HG03159 (cell line): ENCODE measurements at regions not wholly inside any gene's neighbourhood (a gene's known extent, or its start where the extent isn't known, plus 50 kb on each side); places are given as distances from the start of the nearest gene placed in this dataset.

Source experiments
- ATAC-seq: cut with Tn5 transposase; IDR thresholded peaks from one replicate; pipeline ENCODE4 v1.9.1; 2021; ENCODE audit warnings: mild to moderate bottlenecking, moderate library complexity; ENCODE audit not compliant: unreplicated experiment

DNA sequence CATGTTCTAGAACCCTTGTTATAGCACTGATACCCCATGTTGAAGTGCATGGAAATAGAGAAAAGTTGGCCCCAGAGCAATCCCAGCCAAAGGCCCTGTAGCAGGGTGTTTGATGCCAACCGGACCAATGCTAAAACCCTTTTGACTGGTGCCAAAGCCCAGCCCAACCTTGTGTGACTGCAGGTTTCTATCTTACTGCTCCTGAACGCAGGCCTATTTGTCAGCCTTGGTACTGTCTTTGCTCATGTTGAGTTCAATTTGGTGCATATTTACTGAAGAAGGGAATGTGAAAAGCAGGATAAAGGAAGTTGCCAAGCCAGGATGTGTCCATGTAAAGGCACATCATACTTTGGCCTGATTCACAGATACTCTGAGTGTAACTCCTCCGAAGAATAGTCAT is 51.7 kb upstream of the NFASC start:
- ATAC-seq, result no peak

DNA sequence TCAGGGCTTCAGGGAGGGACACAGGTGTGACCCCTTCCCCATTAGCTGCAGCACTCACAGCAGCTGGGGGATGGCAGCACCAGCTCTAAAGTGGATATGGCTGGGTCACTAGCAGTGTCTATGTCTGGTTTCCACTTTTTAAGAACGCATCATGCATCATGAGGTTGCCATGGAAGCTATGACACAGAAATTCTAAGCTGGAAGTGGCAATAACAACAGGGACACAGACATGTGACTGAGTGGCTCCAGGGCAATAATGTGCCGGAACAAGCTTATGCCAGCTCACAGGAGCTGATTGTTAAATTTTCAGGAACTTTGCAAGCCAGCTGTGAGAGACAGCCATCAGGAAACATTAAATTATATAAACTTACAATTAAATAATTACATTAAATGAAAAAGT is 51.2 kb upstream of the NFASC start:
- no peak for ATAC-seq
